Thyroid gland (tissue), 4 donors: ENCODE measurements at regions not wholly inside any gene's neighbourhood (a gene's known extent, or its start where the extent isn't known, plus 50 kb on each side); places are given as distances from the start of the nearest gene placed in this dataset.

Experiments
- DNase-seq, 2 donors: peaks; one replicate each; pipeline ENCODE4 v3.0.0-alpha.2; 2019
- H3K27ac ChIP-seq, 3 donors: fragments of 200-600 bp; sonication (generic); 1 replicate in 2 of 3; 2 replicates in 1 of 3; pipeline ENCODE4 v1.5.1; 2016 to 2019; ENCODE audit warnings: mild to moderate bottlenecking in 1 of 3, moderate library complexity in 1 of 3
- H3K27me3 ChIP-seq: fragments of 200-600 bp; sonication (generic); one replicate; pipeline ENCODE4 v1.5.1; 2019
- H3K36me3 ChIP-seq, 2 donors: fragments of 200-600 bp; sonication (generic); one replicate each; pipeline ENCODE4 v1.5.1; 2016 to 2019
- H3K4me1 ChIP-seq, 2 donors: fragments of 200-600 bp; sonication (generic); one replicate each; pipeline ENCODE4 v1.5.1; 2017 to 2019
- H3K4me3 ChIP-seq, 3 donors: fragments of 200-600 bp; sonication (generic); replicated peaks in 1 of 3; 1 replicate in 2 of 3; 2 replicates in 1 of 3; pipeline ENCODE4 v1.5.1; 2016; ENCODE audit warnings: mild to moderate bottlenecking in 1 of 3
- H3K9me3 ChIP-seq: fragments of 200-600 bp; sonication (generic); one replicate; pipeline ENCODE4 v1.5.1; 2017
- POLR2A ChIP-seq, 2 donors: fragments of 450-650 bp; IDR thresholded peaks; one replicate each; pipeline ENCODE4 v1.6.1; 2017; ENCODE audit warnings: antibody characterized with exemption in 2 of 2, mild to moderate bottlenecking in 2 of 2, moderate library complexity in 1 of 2
- WGBS, 2 donors: methylation state at CpG; one replicate each; pipeline ENCODE4 v1.1.5; 2017; 5-methylcytosine and 5-hydroxymethylcytosine counted together
- intact Hi-C: fragments of 100-400 bp; cut with DNase I; formaldehyde crosslinking; loops from one replicate; pipeline ENCODE4 v1.15.1; 2023
- TF ChIP-seq, protein P1 (sequence below), 6 experiments: fragments of 200-600 bp in 3 of 6; fragments of 450-650 bp in 3 of 6; sonication (generic) in 3 of 6; IDR thresholded peaks; one replicate each; pipeline ENCODE4 v1.5.1; 2016 to 2019; ENCODE audit warnings: antibody characterized with exemption in 6 of 6, mild to moderate bottlenecking in 2 of 6, inconsistent platforms in 1 of 6, moderate library complexity in 1 of 6

GRCh38 chr10:21427804-21428481 lies 97.5 kb downstream of the SKIDA1 start:
- 75 to 83% methylated on average over 6 of the region's 6 CpGs for WGBS, 2 donors
- H3K4me3 ChIP-seq, result no peak overlapping the region
- H3K27ac ChIP-seq, result no peak overlapping the region
- TF ChIP-seq POLR2A (IDR thresholded peaks at IDR 0.05), result no peak
- TF ChIP-seq, protein P1, sequence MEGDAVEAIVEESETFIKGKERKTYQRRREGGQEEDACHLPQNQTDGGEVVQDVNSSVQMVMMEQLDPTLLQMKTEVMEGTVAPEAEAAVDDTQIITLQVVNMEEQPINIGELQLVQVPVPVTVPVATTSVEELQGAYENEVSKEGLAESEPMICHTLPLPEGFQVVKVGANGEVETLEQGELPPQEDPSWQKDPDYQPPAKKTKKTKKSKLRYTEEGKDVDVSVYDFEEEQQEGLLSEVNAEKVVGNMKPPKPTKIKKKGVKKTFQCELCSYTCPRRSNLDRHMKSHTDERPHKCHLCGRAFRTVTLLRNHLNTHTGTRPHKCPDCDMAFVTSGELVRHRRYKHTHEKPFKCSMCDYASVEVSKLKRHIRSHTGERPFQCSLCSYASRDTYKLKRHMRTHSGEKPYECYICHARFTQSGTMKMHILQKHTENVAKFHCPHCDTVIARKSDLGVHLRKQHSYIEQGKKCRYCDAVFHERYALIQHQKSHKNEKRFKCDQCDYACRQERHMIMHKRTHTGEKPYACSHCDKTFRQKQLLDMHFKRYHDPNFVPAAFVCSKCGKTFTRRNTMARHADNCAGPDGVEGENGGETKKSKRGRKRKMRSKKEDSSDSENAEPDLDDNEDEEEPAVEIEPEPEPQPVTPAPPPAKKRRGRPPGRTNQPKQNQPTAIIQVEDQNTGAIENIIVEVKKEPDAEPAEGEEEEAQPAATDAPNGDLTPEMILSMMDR (IDR thresholded peaks at IDR 0.05), result no peak
- no peaks in the 10 kb centered on the region for H3K9me3 ChIP-seq
- no peak for DNase-seq
- H3K36me3 ChIP-seq, result no peaks in the 10 kb centered on the region
- no peaks in the 10 kb centered on the region for H3K27me3 ChIP-seq
- intact Hi-C loops, result no loop called here
- H3K4me1 ChIP-seq, result no peaks in the 10 kb centered on the region

GRCh38 chr10:21424459-21424861 lies 101.0 kb downstream of the SKIDA1 start:
- H3K36me3 ChIP-seq, result no peaks in the 10 kb centered on the region
- no peak for DNase-seq
- intact Hi-C loops, result no loop called here
- H3K27ac ChIP-seq, result no peak overlapping the region
- H3K4me1 ChIP-seq, result no peaks in the 10 kb centered on the region
- TF ChIP-seq, protein P1 (IDR thresholded peaks at IDR 0.05), result no peak
- TF ChIP-seq POLR2A (IDR thresholded peaks at IDR 0.05), result no peak
- 68 to 74% methylated on average over 3 of the region's 3 CpGs for WGBS, 2 donors
- no peak overlapping the region for H3K4me3 ChIP-seq
- H3K9me3 ChIP-seq, result no peaks in the 10 kb centered on the region
- H3K27me3 ChIP-seq, result no peaks in the 10 kb centered on the region

DNA sequence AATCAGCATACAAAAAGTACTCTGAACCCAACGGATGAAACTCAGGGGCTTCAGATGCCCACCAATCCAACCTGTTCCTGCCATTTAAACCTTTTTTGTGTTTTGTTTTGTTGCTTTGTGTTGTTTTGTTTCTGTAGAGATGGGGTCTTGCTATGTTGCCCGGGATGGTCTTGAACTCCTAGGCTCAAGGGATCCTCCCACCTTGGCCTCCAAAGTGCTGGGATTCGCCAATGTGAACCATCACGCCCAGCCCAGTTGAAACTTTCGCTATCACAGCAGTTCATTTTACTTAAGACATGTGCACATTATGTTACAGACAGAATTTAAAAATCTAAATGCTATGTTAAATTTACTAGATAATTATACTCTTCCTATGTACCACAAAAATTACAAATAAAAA lies 101.6 kb downstream of the SKIDA1 start:
- 93 to 94% methylated on average over 5 of the region's 5 CpGs for WGBS, 2 donors
- intact Hi-C loops, result no loop called here

GRCh38 chr10:21423338-21423737 lies 102.1 kb downstream of the SKIDA1 start:
- WGBS, 2 donors, result 68 to 80% methylated on average over 2 of the region's 2 CpGs

More for the DNA sequence above, 101.6 kb downstream of the SKIDA1 start:
- no peaks in the 10 kb centered on the region for H3K27me3 ChIP-seq
- TF ChIP-seq, protein P1 (IDR thresholded peaks at IDR 0.05), result no peak
- TF ChIP-seq POLR2A (IDR thresholded peaks at IDR 0.05), result no peak
- no peaks in the 10 kb centered on the region for H3K36me3 ChIP-seq
- no peak for DNase-seq
- no peaks in the 10 kb centered on the region for H3K4me1 ChIP-seq
- no peak overlapping the region for H3K4me3 ChIP-seq
- H3K9me3 ChIP-seq, result no peaks in the 10 kb centered on the region
- H3K27ac ChIP-seq, result no peak overlapping the region

DNA sequence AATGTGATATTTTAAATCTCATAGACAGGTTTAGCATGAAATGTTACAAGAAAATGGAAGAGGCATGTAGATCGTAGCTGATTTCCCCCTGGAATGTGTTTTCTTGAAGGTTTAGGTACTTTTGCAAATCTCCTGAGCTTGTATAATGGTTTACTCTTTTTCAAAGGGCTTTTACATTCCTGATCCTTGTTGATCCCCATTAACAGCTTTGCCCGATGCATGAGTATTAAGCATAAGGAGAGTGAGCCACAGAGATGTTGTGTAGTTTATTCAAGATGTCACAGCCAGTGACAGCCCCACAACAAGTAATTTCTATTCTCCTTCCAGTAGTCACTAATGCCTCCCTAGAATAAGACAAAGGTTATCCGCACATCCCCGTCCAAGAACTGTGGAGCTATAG lies 103.7 kb downstream of the SKIDA1 start:
- H3K9me3 ChIP-seq, result no peaks in the 10 kb centered on the region
- no peaks in the 10 kb centered on the region for H3K4me1 ChIP-seq
- intact Hi-C loops, result no loop called here
- H3K4me3 ChIP-seq, result no peak overlapping the region
- no peak overlapping the region for H3K27ac ChIP-seq
- 91 to 97% methylated on average over 4 of the region's 4 CpGs for WGBS, 2 donors
- no peaks in the 10 kb centered on the region for H3K27me3 ChIP-seq
- TF ChIP-seq, protein P1 (IDR thresholded peaks at IDR 0.05), result no peak
- TF ChIP-seq POLR2A (IDR thresholded peaks at IDR 0.05), result no peak
- DNase-seq, result no peak
- H3K36me3 ChIP-seq, result no peaks in the 10 kb centered on the region

More at GRCh38 chr10:21423338-21423737, 102.1 kb downstream of the SKIDA1 start:
- H3K4me1 ChIP-seq, result no peaks in the 10 kb centered on the region
- no peaks in the 10 kb centered on the region for H3K27me3 ChIP-seq
- H3K36me3 ChIP-seq, result no peaks in the 10 kb centered on the region
- intact Hi-C loops, result no loop called here
- H3K27ac ChIP-seq, result no peak overlapping the region
- no peak for TF ChIP-seq POLR2A (IDR thresholded peaks at IDR 0.05)
- TF ChIP-seq, protein P1 (IDR thresholded peaks at IDR 0.05), result no peak
- H3K9me3 ChIP-seq, result no peaks in the 10 kb centered on the region
- no peak for DNase-seq
- no peak overlapping the region for H3K4me3 ChIP-seq
